Spleen (tissue), 7 donors: ENCODE measurements at regions not wholly inside any gene's neighbourhood (a gene's known extent, or its start where the extent isn't known, plus 50 kb on each side); places are given as distances from the start of the nearest gene placed in this dataset.

Experiments used
- CTCF ChIP-seq, 11 experiments: fragments of 200-600 bp in 7 of 11; fragments of 450-650 bp in 4 of 11; sonication (generic) in 4 of 11; IDR thresholded peaks in 8 of 11; conservative IDR thresholded peaks in 3 of 11; 1 replicate in 7 of 11; 2 replicates in 4 of 11; pipeline versions ENCODE4 v1.4.0 to v1.8.0; 2016 to 2021; ENCODE audit warnings: antibody characterized with exemption in 11 of 11, inconsistent platforms in 4 of 11, mild to moderate bottlenecking in 1 of 11
- POLR2A ChIP-seq, 3 donors: fragments of 450-650 bp; IDR thresholded peaks; one replicate each; pipeline ENCODE4 v1.5.1; 2017; ENCODE audit warnings: antibody characterized with exemption in 3 of 3, mild to moderate bottlenecking in 1 of 3
- POLR2AphosphoS5 ChIP-seq, 3 donors: sonication (generic); formaldehyde crosslinking; IDR thresholded peaks; one replicate each; pipeline ENCODE4 v1.5.1; 2017; ENCODE audit warnings: antibody characterized with exemption in 3 of 3
- donor health status: DM: no; HTN: no; CAD: no; lungs with moderate emphysema.
- donor health status: DM: no; HTN: no; CAD: no.
- donor health status: DM: no; HTN: no; CAD: no.

- TF ChIP-seq CTCF (IDR thresholded peaks at IDR 0.05 in 8 of 11, conservative IDR thresholded peaks at IDR 0.05 in 3 of 11) = no peak
- no peak for TF ChIP-seq POLR2AphosphoS5 (IDR thresholded peaks at IDR 0.05)
- TF ChIP-seq POLR2A (IDR thresholded peaks at IDR 0.05) = no peak
Observed at GRCh38 chr9:73575101-73576060, 423.7 kb downstream of the ANXA1 start.
